ENCODE measurements at regions not wholly inside any gene's neighbourhood (a gene's known extent, or its start where the extent isn't known, plus 50 kb on each side); places are given as distances from the start of the nearest gene placed in this dataset.
"Not testable (repeated sequence)": the region's sequence is repeated elsewhere in the genome, so short reads cannot be mapped to it uniquely, and the experiment has no call there.

DNA sequence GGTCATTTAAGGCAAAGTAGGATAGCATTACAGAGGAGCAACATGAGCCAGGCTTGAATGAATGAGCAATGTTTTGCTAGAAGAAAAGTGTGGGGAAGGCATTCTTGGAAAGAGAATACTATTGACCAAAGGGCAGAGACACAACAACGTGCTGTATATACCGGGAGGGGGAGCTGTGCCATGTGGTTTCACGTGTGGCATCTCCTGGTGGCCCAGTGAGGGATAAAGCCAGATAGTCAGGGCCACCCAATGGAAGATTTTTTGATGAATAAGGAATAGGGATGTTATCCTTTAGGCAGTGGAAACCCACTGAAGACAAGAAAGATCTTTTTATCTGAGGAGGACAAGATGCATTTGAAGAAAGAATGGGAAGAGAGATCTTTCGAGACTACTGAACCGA is 90.2 kb downstream of the ATP6V0E2 start:
- H3K27ac ChIP-seq (ENCODE audit: low read depth, low read length); H3K4me1 ChIP-seq (ENCODE audit: control insufficient read depth, insufficient read depth, low read length); H3K27me3 ChIP-seq (ENCODE audit: control insufficient read depth, insufficient read depth, low read length); H3K36me3 ChIP-seq (ENCODE audit: control insufficient read depth, insufficient read depth, low read length); H3K9me3 ChIP-seq (ENCODE audit: control insufficient read depth, insufficient read depth, low read depth, low read length); H3K4me3 ChIP-seq (ENCODE audit: low read depth, low read length); H3K9ac ChIP-seq (ENCODE audit: low read length): not testable (repeated sequence)

DNA sequence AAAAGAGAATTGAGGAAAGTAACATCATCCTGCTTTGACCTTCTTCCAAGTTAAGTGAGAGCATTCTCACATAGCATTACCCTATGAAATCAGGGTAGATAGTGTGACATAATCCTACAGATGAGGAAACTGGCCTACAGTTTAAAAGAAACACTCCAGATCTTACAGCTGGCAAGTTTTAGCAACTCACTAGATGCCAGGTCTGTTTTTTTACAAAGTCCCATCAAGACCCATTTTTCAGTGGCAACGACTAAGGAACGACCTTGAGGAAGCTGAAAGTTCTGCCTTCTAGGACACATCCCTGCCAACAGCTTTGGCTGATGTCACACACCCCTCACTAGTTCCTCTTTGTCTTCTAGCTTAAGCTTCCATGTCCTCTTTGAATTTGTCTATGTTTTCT is 92.7 kb downstream of the ATP6V0E2 start:
- H3K4me1 ChIP-seq (ENCODE audit: control insufficient read depth, insufficient read depth, low read length); H3K4me3 ChIP-seq (ENCODE audit: low read depth, low read length); H3K27me3 ChIP-seq (ENCODE audit: control insufficient read depth, insufficient read depth, low read length); H3K9ac ChIP-seq (ENCODE audit: low read length); H3K27ac ChIP-seq (ENCODE audit: low read depth, low read length); H3K9me3 ChIP-seq (ENCODE audit: control insufficient read depth, insufficient read depth, low read depth, low read length); H3K36me3 ChIP-seq (ENCODE audit: control insufficient read depth, insufficient read depth, low read length): not testable (repeated sequence)

DNA sequence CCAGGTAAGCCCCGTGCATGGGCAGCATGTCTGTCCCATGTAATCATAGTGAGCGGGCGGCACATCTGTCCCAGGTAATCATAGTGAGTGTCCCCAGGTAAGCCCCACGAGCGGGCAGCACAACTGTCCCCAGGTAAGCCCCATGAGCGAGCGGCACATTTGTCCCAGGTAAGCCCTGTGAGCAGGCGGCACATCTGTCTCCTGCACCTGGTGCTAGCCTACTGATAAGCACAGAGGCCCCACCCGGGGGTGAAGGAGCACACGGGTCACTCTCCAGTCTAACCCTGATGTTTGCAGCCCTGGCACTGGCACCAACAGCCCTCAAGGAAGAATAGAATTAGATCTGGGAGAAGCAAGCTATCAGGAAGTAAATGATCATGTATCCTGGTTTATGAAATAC is 99.2 kb downstream of the ATP6V0E2 start:
- H3K27ac ChIP-seq (ENCODE audit: low read depth, low read length); H3K9me3 ChIP-seq (ENCODE audit: control insufficient read depth, insufficient read depth, low read depth, low read length); H3K4me1 ChIP-seq (ENCODE audit: control insufficient read depth, insufficient read depth, low read length): not testable (repeated sequence)

DNA sequence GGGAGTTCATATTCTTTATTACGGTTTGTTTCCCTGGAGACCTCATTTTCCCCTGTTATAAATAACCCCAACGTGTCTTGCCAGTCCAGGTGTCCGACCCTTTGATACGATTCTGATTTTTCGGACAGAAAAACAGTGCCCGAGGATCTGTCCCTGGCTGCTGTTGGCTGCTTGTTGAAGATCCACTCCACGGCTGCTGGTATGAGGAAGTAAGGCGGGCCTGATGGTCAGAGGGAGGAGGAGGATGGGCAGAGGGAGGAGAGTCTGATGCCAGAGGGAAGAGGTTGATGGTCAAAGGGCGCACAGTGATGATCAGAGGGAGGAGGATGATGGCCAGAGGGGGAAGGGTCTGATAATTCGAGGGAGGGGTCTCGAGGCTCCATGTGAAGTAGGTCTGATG is 99.9 kb downstream of the ATP6V0E2 start:
- not testable (repeated sequence) for H3K9ac ChIP-seq (ENCODE audit: low read length); H3K4me3 ChIP-seq (ENCODE audit: low read depth, low read length); H3K36me3 ChIP-seq (ENCODE audit: control insufficient read depth, insufficient read depth, low read length); H3K27me3 ChIP-seq (ENCODE audit: control insufficient read depth, insufficient read depth, low read length); H3K27ac ChIP-seq (ENCODE audit: low read depth, low read length); H3K4me1 ChIP-seq (ENCODE audit: control insufficient read depth, insufficient read depth, low read length); H3K9me3 ChIP-seq (ENCODE audit: control insufficient read depth, insufficient read depth, low read depth, low read length)

More for the DNA sequence above, 99.2 kb downstream of the ATP6V0E2 start:
- H3K9ac ChIP-seq (ENCODE audit: low read length); H3K36me3 ChIP-seq (ENCODE audit: control insufficient read depth, insufficient read depth, low read length); H3K4me3 ChIP-seq (ENCODE audit: low read depth, low read length); H3K27me3 ChIP-seq (ENCODE audit: control insufficient read depth, insufficient read depth, low read length): not testable (repeated sequence)

DNA sequence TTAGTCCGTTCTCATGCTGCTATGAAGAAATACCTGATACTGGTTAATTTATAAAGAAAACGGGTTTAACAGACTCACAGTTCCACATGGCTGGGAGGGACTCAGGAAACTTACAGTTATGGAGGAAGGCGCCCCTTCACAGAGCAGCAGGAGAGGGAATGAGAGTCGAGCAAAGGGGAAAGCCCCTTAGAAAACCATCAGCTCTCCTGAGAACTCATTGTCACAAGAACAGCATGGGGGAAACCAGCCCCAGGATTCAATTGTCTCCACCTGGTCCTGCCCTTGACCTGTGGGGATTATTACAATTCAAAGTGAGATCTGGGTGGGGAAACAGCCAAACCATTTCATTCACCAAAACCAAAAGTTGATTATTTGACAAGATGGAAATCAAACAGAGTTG is 101.8 kb downstream of the ATP6V0E2 start:
- H3K9ac ChIP-seq (ENCODE audit: low read length); H3K36me3 ChIP-seq (ENCODE audit: control insufficient read depth, insufficient read depth, low read length); H3K4me1 ChIP-seq (ENCODE audit: control insufficient read depth, insufficient read depth, low read length); H3K27me3 ChIP-seq (ENCODE audit: control insufficient read depth, insufficient read depth, low read length); H3K4me3 ChIP-seq (ENCODE audit: low read depth, low read length); H3K27ac ChIP-seq (ENCODE audit: low read depth, low read length); H3K9me3 ChIP-seq (ENCODE audit: control insufficient read depth, insufficient read depth, low read depth, low read length): not testable (repeated sequence)

DNA sequence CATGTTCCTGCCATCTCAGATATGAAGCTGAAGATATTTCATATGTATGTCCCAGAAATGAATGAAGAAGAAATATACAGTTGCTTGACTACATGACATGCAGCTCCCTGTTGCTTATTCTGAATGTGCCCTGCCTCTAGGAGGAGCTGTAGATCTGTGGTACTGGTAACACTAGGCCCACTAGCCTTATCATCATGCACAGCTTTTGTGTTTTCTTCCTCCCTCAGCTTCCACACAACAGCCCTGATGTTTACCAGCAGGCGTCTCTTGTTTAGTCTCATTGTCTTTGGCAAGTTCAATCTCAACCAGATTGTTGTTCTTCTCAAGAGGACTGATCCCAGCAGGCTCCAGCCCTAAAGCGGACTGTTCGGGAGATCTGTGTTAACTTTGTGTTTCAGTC is 104.8 kb downstream of the ATP6V0E2 start:
- not testable (repeated sequence) for H3K9me3 ChIP-seq (ENCODE audit: control insufficient read depth, insufficient read depth, low read depth, low read length); H3K27ac ChIP-seq (ENCODE audit: low read depth, low read length); H3K36me3 ChIP-seq (ENCODE audit: control insufficient read depth, insufficient read depth, low read length); H3K9ac ChIP-seq (ENCODE audit: low read length); H3K4me1 ChIP-seq (ENCODE audit: control insufficient read depth, insufficient read depth, low read length); H3K4me3 ChIP-seq (ENCODE audit: low read depth, low read length); H3K27me3 ChIP-seq (ENCODE audit: control insufficient read depth, insufficient read depth, low read length)

DNA sequence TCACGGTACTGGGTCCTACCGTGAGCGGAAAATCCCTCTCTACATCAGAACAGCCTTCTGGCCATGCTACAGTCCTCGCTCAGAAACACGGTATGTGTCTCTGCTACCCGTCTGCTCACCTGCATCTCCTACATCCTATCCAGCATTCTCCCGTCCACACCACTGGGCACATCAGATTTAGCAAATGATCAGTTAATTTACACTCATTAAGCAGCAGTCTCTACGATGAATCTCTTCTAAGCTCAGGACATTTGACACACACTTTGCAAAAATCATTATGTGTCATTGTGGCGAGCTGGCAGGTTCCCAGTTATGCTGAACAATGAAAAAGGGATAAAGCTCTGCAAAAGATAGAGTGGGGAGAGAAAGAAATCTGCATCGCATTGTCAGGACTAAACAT is 105.2 kb downstream of the ATP6V0E2 start:
- H3K27ac ChIP-seq (ENCODE audit: low read depth, low read length); H3K4me1 ChIP-seq (ENCODE audit: control insufficient read depth, insufficient read depth, low read length); H3K36me3 ChIP-seq (ENCODE audit: control insufficient read depth, insufficient read depth, low read length); H3K9me3 ChIP-seq (ENCODE audit: control insufficient read depth, insufficient read depth, low read depth, low read length); H3K27me3 ChIP-seq (ENCODE audit: control insufficient read depth, insufficient read depth, low read length); H3K4me3 ChIP-seq (ENCODE audit: low read depth, low read length); H3K9ac ChIP-seq (ENCODE audit: low read length): not testable (repeated sequence)

DNA sequence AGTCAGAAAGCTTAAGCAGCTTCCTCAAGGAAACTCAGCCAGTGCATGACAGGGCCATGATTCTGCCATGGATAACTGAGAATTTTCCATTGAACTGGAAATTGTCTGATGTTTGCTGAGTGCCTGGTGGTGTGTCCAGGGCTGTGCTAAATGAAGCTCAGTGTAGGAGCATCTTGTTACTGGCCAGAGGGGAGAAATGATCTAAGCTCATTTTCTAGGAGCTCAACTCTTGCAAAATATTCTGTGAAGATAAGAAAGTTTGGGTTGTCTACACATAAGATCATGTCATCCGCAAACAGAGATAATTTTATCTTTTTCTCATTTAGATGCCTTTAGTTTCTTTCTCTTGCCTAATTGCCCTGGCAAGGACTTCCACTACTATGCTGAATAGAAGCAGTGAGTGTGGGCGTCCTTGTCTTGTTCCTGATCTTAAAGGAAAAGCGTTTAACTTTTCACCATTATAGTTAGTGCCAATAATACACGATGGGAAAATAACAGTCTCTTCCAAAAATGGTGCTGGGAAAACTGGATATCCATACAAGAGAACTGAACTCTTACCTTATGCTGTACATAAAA is 108.9 kb downstream of the ATP6V0E2 start:
- not testable (repeated sequence) for H3K9me3 ChIP-seq (ENCODE audit: control insufficient read depth, insufficient read depth, low read depth, low read length); H3K9ac ChIP-seq (ENCODE audit: low read length); H3K4me3 ChIP-seq (ENCODE audit: low read depth, low read length); H3K27me3 ChIP-seq (ENCODE audit: control insufficient read depth, insufficient read depth, low read length); H3K27ac ChIP-seq (ENCODE audit: low read depth, low read length); H3K36me3 ChIP-seq (ENCODE audit: control insufficient read depth, insufficient read depth, low read length); H3K4me1 ChIP-seq (ENCODE audit: control insufficient read depth, insufficient read depth, low read length)

DNA sequence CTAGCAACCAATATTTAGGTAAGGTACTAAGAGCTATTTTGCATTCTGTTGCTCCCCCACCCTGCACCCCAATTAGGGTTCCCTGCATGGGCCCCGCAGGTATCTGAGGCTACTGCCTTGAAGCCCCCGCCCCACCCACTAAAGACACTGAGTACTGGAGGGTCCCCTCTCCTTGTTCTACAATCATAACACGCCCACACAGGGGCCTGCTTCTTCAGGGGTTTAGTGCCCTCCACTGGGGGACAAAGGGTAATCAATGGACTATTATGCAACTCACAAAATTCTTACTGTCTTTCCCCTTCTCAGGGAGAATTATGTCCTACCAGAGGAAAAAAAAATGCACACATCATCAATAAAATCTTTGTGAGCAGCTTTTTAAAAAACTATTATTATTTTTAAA is 113.1 kb downstream of the ATP6V0E2 start:
- H3K9me3 ChIP-seq (ENCODE audit: control insufficient read depth, insufficient read depth, low read depth, low read length); H3K27ac ChIP-seq (ENCODE audit: low read depth, low read length); H3K9ac ChIP-seq (ENCODE audit: low read length); H3K4me3 ChIP-seq (ENCODE audit: low read depth, low read length); H3K27me3 ChIP-seq (ENCODE audit: control insufficient read depth, insufficient read depth, low read length); H3K36me3 ChIP-seq (ENCODE audit: control insufficient read depth, insufficient read depth, low read length); H3K4me1 ChIP-seq (ENCODE audit: control insufficient read depth, insufficient read depth, low read length): not testable (repeated sequence)

DNA sequence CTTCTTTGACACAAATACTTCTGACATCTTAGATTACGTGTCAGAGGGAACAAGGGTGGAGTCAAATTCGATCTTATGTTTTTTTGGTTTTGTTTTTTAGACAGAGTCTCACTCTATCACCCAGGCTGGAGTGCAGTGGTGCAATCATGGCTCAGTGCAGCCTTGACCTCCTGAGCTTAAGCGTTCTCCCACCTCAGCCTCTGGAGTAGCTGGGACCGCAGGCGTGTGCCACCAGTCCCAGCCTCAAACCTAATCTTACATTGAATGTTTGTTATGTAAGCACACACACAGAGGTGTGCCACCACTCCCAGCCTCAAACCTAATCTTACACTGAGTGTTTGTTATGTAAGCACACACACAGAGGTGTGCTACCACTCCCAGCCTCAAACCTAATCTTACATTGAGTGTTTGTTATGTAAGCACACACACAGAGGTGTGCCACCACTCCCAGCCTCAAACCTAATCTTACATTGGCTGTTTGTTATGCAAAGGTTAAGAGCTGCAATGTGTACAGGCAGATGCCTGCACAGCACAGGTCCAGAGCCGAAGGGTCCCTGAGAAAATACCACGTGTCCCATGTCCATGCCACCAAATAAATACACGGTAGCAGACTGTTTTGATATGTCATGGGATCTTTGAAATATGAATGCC is 118.0 kb downstream of the ATP6V0E2 start:
- not testable (repeated sequence) for H3K9me3 ChIP-seq (ENCODE audit: control insufficient read depth, insufficient read depth, low read depth, low read length); H3K27me3 ChIP-seq (ENCODE audit: control insufficient read depth, insufficient read depth, low read length); H3K36me3 ChIP-seq (ENCODE audit: control insufficient read depth, insufficient read depth, low read length); H3K4me1 ChIP-seq (ENCODE audit: control insufficient read depth, insufficient read depth, low read length); H3K4me3 ChIP-seq (ENCODE audit: low read depth, low read length); H3K27ac ChIP-seq (ENCODE audit: low read depth, low read length); H3K9ac ChIP-seq (ENCODE audit: low read length)

DNA sequence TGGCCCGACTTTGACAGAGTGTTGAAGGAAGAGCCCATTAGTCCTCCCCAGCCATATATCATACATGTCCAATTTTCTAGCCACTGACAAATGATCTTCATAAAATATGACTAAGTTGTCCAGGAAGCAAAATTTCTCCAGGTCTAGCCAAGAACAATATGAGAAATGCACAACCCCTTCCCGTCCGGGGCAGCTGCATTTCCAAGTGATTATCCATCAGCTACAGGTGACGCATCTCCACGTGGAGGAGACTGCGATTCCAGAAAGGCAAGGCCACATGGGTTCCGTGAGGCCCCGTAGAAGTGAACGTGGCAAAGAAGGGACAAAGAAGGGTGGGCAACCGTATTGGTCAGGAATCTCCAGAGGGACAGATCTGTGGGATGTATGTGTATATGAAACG is 118.6 kb downstream of the ATP6V0E2 start:
- not testable (repeated sequence) for H3K36me3 ChIP-seq (ENCODE audit: control insufficient read depth, insufficient read depth, low read length); H3K27me3 ChIP-seq (ENCODE audit: control insufficient read depth, insufficient read depth, low read length)

More for the DNA sequence above, 118.6 kb downstream of the ATP6V0E2 start:
- H3K4me1 ChIP-seq (ENCODE audit: control insufficient read depth, insufficient read depth, low read length); H3K9me3 ChIP-seq (ENCODE audit: control insufficient read depth, insufficient read depth, low read depth, low read length); H3K27ac ChIP-seq (ENCODE audit: low read depth, low read length); H3K9ac ChIP-seq (ENCODE audit: low read length); H3K4me3 ChIP-seq (ENCODE audit: low read depth, low read length): not testable (repeated sequence)

All from HUES6 (cell line).